ENCODE measurements at regions not wholly inside any gene's neighbourhood (a gene's known extent, or its start where the extent isn't known, plus 50 kb on each side); places are given as distances from the start of the nearest gene placed in this dataset.

DNA sequence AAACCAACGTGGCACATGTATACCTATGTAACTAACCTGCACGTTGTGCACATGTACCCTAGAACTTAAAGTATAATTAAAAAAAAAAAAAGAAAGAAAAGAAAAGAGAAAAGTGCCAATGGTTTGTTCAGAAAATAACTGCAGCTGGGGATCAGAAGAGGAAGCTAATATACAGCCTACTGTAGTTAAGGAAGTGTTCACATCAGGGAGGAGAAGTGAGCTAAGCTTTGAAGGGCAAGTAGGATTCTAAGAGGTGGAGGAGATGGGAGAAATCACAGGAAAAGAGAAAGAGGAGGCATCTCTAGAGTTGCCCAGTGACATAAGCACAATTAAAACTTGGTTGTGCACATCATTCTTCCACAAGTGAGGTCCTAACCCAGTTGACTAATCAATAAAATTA lies 214.4 kb upstream of the DTNBP1 start (continued):
- TF ChIP-seq, protein P1, sequence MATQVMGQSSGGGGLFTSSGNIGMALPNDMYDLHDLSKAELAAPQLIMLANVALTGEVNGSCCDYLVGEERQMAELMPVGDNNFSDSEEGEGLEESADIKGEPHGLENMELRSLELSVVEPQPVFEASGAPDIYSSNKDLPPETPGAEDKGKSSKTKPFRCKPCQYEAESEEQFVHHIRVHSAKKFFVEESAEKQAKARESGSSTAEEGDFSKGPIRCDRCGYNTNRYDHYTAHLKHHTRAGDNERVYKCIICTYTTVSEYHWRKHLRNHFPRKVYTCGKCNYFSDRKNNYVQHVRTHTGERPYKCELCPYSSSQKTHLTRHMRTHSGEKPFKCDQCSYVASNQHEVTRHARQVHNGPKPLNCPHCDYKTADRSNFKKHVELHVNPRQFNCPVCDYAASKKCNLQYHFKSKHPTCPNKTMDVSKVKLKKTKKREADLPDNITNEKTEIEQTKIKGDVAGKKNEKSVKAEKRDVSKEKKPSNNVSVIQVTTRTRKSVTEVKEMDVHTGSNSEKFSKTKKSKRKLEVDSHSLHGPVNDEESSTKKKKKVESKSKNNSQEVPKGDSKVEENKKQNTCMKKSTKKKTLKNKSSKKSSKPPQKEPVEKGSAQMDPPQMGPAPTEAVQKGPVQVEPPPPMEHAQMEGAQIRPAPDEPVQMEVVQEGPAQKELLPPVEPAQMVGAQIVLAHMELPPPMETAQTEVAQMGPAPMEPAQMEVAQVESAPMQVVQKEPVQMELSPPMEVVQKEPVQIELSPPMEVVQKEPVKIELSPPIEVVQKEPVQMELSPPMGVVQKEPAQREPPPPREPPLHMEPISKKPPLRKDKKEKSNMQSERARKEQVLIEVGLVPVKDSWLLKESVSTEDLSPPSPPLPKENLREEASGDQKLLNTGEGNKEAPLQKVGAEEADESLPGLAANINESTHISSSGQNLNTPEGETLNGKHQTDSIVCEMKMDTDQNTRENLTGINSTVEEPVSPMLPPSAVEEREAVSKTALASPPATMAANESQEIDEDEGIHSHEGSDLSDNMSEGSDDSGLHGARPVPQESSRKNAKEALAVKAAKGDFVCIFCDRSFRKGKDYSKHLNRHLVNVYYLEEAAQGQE (IDR thresholded peaks at IDR 0.05; ENCODE audit: unreplicated experiment) = no peak
- no peak for TF ChIP-seq JUNB (IDR thresholded peaks at IDR 0.05; ENCODE audit: unreplicated experiment)
- TF ChIP-seq EZH2 (IDR thresholded peaks at IDR 0.05; ENCODE audit: low read depth, unreplicated experiment) = no peak
- TF ChIP-seq POLR2AphosphoS5 (IDR thresholded peaks at IDR 0.05; ENCODE audit: low read depth) = no peak
- no peak for TF ChIP-seq STAT1 (IDR thresholded peaks at IDR 0.05; ENCODE audit: unreplicated experiment)
- TF ChIP-seq, protein P2, sequence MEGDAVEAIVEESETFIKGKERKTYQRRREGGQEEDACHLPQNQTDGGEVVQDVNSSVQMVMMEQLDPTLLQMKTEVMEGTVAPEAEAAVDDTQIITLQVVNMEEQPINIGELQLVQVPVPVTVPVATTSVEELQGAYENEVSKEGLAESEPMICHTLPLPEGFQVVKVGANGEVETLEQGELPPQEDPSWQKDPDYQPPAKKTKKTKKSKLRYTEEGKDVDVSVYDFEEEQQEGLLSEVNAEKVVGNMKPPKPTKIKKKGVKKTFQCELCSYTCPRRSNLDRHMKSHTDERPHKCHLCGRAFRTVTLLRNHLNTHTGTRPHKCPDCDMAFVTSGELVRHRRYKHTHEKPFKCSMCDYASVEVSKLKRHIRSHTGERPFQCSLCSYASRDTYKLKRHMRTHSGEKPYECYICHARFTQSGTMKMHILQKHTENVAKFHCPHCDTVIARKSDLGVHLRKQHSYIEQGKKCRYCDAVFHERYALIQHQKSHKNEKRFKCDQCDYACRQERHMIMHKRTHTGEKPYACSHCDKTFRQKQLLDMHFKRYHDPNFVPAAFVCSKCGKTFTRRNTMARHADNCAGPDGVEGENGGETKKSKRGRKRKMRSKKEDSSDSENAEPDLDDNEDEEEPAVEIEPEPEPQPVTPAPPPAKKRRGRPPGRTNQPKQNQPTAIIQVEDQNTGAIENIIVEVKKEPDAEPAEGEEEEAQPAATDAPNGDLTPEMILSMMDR (conservative IDR thresholded peaks at IDR 0.05; ENCODE audit: low read depth in 2 of 2) = no peak
- TF ChIP-seq ZNF114 (CRISPR knock-in tag; IDR thresholded peaks at IDR 0.05) = no peak

DNA sequence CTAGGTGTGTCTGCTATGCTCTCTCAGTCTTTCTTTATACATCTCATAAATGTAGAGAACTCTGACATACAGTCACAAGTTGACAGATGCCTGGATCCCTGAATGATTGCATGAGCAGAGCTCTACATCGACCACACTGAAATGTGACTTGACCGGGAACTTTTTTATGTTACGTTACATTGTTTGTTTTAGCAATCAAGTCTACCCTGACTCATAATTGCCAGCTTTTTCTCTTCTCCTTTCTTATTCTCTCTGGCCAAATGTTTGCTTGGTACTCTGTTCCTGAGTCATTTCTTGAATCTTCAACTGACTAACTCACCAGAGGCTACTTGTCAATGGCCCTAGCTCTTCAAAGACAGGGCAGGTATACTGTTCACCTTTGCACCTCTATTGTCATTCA lies 213.6 kb upstream of the DTNBP1 start:
- ATAC-seq (no peak), DNase-seq (ENCODE audit: low spot score) (no peak)
- Mint-ChIP-seq H3K4me3 (no peak overlapping the region), H3K27ac (no peak overlapping the region), H3K36me3 (ENCODE audit: low read depth) (no peaks in the 10 kb centered on the region), H3K27me3 (ENCODE audit: insufficient read depth, low read depth, poor library complexity) (peaks cover 3% of the 10 kb centered on the region), H3K4me1 (peaks cover 21% of the 10 kb centered on the region), H3K9me3 (no peaks in the 10 kb centered on the region)
- peaks cover 24% of the 10 kb centered on the region for H3K4me1 ChIP-seq (ENCODE audit: insufficient read depth)
- H3K4me3 ChIP-seq = no peak overlapping the region
- H3K9me2 ChIP-seq (ENCODE audit: insufficient read depth) = peaks cover 9% of the 10 kb centered on the region; the same call in 1 of the 2 replicates
- no peaks in the 10 kb centered on the region for H3K36me3 ChIP-seq (ENCODE audit: insufficient read depth)
- H3K27me3 ChIP-seq (ENCODE audit: insufficient read depth) = no peaks in the 10 kb centered on the region
- H4K20me1 ChIP-seq (replicated peaks; ENCODE audit: insufficient read depth) = no peaks in the 10 kb centered on the region
- no peaks in the 10 kb centered on the region for H3K79me2 ChIP-seq (replicated peaks; ENCODE audit: insufficient read depth)
- H3K4me2 ChIP-seq = no peak overlapping the region
- H2AFZ ChIP-seq = no peak overlapping the region
- H3F3A ChIP-seq (replicated peaks; ENCODE audit: low read depth) = no peaks in the 10 kb centered on the region
- H3K27ac ChIP-seq (ENCODE audit: low read depth) = no peak overlapping the region
- TF ChIP-seq, protein P3, sequence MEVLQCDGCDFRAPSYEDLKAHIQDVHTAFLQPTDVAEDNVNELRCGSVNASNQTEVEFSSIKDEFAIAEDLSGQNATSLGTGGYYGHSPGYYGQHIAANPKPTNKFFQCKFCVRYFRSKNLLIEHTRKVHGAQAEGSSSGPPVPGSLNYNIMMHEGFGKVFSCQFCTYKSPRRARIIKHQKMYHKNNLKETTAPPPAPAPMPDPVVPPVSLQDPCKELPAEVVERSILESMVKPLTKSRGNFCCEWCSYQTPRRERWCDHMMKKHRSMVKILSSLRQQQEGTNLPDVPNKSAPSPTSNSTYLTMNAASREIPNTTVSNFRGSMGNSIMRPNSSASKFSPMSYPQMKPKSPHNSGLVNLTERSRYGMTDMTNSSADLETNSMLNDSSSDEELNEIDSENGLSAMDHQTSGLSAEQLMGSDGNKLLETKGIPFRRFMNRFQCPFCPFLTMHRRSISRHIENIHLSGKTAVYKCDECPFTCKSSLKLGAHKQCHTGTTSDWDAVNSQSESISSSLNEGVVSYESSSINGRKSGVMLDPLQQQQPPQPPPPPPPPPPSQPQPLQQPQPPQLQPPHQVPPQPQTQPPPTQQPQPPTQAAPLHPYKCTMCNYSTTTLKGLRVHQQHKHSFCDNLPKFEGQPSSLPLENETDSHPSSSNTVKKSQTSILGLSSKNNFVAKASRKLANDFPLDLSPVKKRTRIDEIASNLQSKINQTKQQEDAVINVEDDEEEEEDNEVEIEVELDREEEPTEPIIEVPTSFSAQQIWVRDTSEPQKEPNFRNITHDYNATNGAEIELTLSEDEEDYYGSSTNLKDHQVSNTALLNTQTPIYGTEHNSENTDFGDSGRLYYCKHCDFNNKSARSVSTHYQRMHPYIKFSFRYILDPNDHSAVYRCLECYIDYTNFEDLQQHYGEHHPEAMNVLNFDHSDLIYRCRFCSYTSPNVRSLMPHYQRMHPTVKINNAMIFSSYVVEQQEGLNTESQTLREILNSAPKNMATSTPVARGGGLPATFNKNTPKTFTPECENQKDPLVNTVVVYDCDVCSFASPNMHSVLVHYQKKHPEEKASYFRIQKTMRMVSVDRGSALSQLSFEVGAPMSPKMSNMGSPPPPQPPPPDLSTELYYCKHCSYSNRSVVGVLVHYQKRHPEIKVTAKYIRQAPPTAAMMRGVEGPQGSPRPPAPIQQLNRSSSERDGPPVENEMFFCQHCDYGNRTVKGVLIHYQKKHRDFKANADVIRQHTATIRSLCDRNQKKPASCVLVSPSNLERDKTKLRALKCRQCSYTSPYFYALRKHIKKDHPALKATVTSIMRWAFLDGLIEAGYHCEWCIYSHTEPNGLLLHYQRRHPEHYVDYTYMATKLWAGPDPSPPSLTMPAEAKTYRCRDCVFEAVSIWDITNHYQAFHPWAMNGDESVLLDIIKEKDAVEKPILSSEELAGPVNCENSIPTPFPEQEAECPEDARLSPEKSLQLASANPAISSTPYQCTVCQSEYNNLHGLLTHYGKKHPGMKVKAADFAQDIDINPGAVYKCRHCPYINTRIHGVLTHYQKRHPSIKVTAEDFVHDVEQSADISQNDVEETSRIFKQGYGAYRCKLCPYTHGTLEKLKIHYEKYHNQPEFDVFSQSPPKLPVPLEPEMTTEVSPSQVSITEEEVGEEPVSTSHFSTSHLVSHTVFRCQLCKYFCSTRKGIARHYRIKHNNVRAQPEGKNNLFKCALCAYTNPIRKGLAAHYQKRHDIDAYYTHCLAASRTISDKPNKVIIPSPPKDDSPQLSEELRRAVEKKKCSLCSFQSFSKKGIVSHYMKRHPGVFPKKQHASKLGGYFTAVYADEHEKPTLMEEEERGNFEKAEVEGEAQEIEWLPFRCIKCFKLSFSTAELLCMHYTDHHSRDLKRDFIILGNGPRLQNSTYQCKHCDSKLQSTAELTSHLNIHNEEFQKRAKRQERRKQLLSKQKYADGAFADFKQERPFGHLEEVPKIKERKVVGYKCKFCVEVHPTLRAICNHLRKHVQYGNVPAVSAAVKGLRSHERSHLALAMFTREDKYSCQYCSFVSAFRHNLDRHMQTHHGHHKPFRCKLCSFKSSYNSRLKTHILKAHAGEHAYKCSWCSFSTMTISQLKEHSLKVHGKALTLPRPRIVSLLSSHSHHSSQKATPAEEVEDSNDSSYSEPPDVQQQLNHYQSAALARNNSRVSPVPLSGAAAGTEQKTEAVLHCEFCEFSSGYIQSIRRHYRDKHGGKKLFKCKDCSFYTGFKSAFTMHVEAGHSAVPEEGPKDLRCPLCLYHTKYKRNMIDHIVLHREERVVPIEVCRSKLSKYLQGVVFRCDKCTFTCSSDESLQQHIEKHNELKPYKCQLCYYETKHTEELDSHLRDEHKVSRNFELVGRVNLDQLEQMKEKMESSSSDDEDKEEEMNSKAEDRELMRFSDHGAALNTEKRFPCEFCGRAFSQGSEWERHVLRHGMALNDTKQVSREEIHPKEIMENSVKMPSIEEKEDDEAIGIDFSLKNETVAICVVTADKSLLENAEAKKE (CRISPR knock-in tag; IDR thresholded peaks at IDR 0.05) = no peak
- no peak for TF ChIP-seq EZH2 (IDR thresholded peaks at IDR 0.05; ENCODE audit: low read depth, unreplicated experiment)
- TF ChIP-seq, protein P4, sequence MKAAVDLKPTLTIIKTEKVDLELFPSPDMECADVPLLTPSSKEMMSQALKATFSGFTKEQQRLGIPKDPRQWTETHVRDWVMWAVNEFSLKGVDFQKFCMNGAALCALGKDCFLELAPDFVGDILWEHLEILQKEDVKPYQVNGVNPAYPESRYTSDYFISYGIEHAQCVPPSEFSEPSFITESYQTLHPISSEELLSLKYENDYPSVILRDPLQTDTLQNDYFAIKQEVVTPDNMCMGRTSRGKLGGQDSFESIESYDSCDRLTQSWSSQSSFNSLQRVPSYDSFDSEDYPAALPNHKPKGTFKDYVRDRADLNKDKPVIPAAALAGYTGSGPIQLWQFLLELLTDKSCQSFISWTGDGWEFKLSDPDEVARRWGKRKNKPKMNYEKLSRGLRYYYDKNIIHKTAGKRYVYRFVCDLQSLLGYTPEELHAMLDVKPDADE (IDR thresholded peaks at IDR 0.05) = no peak
- TF ChIP-seq CREB1 (CRISPR knock-in tag; IDR thresholded peaks at IDR 0.05; ENCODE audit: low read depth) = no peak
- TF ChIP-seq, protein P2 (conservative IDR thresholded peaks at IDR 0.05; ENCODE audit: low read depth in 2 of 2) = no peak
- no peak for TF ChIP-seq POLR2AphosphoS5 (IDR thresholded peaks at IDR 0.05; ENCODE audit: low read depth)
- no peak for TF ChIP-seq ZNF114 (CRISPR knock-in tag; IDR thresholded peaks at IDR 0.05)
